ENCODE measurements at regions not wholly inside any gene's neighbourhood (a gene's known extent, or its start where the extent isn't known, plus 50 kb on each side); places are given as distances from the start of the nearest gene placed in this dataset.

DNA sequence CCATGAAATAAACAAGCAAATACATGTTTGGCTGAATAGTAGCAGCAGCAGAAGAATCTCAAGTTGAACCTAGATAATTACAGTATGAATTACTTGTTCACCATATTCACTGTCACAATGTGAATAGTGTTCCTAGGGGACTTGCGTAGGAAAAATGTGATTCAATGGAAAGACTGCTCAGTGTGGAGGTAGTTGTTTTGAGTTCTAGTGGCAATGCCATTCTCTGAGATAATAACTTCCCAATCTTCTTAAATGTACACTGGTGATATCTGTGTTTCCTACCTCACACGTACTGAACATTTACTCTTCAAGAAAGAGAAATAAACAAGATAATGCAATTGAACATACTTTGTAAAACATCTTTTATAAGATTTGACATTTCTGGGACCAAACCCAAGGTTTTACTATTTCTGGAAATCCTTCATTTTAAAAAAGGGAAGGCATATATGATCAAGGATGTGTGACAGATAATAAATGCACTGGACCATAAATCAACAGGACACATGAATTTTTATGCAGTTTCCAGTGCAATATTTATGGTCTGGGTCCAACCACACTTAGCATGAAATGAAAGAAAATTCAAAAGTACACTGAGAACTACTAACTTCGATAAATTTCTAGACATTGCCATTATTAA, 598.3 kb upstream of the ZNF385D start:
- TF ChIP-seq, protein P1, sequence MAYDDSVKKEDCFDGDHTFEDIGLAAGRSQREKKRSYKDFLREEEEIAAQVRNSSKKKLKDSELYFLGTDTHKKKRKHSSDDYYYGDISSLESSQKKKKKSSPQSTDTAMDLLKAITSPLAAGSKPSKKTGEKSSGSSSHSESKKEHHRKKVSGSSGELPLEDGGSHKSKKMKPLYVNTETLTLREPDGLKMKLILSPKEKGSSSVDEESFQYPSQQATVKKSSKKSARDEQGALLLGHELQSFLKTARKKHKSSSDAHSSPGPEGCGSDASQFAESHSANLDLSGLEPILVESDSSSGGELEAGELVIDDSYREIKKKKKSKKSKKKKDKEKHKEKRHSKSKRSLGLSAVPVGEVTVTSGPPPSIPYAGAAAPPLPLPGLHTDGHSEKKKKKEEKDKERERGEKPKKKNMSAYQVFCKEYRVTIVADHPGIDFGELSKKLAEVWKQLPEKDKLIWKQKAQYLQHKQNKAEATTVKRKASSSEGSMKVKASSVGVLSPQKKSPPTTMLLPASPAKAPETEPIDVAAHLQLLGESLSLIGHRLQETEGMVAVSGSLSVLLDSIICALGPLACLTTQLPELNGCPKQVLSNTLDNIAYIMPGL (CRISPR knock-in tag; IDR thresholded peaks at IDR 0.05) = no peak
- TF ChIP-seq USF1 (CRISPR knock-in tag; IDR thresholded peaks at IDR 0.05) (no peak), STAT6 (CRISPR knock-in tag; conservative IDR thresholded peaks at IDR 0.05; ENCODE audit: low read depth) (no peak), FOXP1 (CRISPR knock-in tag; IDR thresholded peaks at IDR 0.05; ENCODE audit: borderline replicate concordance) (no peak), GTF2I (CRISPR knock-in tag; conservative IDR thresholded peaks at IDR 0.05) (no peak), FOXJ3 (CRISPR knock-in tag; IDR thresholded peaks at IDR 0.05; ENCODE audit: borderline replicate concordance) (no peak), TEAD1 (CRISPR knock-in tag; IDR thresholded peaks at IDR 0.05) (no peak), CREM (CRISPR knock-in tag; IDR thresholded peaks at IDR 0.05) (no peak), NR2C2 (CRISPR knock-in tag; IDR thresholded peaks at IDR 0.05) (no peak)
- TF ChIP-seq, protein P2, sequence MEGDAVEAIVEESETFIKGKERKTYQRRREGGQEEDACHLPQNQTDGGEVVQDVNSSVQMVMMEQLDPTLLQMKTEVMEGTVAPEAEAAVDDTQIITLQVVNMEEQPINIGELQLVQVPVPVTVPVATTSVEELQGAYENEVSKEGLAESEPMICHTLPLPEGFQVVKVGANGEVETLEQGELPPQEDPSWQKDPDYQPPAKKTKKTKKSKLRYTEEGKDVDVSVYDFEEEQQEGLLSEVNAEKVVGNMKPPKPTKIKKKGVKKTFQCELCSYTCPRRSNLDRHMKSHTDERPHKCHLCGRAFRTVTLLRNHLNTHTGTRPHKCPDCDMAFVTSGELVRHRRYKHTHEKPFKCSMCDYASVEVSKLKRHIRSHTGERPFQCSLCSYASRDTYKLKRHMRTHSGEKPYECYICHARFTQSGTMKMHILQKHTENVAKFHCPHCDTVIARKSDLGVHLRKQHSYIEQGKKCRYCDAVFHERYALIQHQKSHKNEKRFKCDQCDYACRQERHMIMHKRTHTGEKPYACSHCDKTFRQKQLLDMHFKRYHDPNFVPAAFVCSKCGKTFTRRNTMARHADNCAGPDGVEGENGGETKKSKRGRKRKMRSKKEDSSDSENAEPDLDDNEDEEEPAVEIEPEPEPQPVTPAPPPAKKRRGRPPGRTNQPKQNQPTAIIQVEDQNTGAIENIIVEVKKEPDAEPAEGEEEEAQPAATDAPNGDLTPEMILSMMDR (IDR thresholded peaks at IDR 0.05) = no peak
- TF ChIP-seq, protein P3, sequence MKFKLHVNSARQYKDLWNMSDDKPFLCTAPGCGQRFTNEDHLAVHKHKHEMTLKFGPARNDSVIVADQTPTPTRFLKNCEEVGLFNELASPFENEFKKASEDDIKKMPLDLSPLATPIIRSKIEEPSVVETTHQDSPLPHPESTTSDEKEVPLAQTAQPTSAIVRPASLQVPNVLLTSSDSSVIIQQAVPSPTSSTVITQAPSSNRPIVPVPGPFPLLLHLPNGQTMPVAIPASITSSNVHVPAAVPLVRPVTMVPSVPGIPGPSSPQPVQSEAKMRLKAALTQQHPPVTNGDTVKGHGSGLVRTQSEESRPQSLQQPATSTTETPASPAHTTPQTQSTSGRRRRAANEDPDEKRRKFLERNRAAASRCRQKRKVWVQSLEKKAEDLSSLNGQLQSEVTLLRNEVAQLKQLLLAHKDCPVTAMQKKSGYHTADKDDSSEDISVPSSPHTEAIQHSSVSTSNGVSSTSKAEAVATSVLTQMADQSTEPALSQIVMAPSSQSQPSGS (CRISPR knock-in tag; IDR thresholded peaks at IDR 0.05; ENCODE audit: borderline replicate concordance, low read depth) = no peak
- TF ChIP-seq, protein P4, sequence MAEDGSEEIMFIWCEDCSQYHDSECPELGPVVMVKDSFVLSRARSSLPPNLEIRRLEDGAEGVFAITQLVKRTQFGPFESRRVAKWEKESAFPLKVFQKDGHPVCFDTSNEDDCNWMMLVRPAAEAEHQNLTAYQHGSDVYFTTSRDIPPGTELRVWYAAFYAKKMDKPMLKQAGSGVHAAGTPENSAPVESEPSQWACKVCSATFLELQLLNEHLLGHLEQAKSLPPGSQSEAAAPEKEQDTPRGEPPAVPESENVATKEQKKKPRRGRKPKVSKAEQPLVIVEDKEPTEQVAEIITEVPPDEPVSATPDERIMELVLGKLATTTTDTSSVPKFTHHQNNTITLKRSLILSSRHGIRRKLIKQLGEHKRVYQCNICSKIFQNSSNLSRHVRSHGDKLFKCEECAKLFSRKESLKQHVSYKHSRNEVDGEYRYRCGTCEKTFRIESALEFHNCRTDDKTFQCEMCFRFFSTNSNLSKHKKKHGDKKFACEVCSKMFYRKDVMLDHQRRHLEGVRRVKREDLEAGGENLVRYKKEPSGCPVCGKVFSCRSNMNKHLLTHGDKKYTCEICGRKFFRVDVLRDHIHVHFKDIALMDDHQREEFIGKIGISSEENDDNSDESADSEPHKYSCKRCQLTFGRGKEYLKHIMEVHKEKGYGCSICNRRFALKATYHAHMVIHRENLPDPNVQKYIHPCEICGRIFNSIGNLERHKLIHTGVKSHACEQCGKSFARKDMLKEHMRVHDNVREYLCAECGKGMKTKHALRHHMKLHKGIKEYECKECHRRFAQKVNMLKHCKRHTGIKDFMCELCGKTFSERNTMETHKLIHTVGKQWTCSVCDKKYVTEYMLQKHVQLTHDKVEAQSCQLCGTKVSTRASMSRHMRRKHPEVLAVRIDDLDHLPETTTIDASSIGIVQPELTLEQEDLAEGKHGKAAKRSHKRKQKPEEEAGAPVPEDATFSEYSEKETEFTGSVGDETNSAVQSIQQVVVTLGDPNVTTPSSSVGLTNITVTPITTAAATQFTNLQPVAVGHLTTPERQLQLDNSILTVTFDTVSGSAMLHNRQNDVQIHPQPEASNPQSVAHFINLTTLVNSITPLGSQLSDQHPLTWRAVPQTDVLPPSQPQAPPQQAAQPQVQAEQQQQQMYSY (CRISPR knock-in tag; IDR thresholded peaks at IDR 0.05) = no peak
- TF ChIP-seq, protein P5, sequence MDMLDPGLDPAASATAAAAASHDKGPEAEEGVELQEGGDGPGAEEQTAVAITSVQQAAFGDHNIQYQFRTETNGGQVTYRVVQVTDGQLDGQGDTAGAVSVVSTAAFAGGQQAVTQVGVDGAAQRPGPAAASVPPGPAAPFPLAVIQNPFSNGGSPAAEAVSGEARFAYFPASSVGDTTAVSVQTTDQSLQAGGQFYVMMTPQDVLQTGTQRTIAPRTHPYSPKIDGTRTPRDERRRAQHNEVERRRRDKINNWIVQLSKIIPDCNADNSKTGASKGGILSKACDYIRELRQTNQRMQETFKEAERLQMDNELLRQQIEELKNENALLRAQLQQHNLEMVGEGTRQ (CRISPR knock-in tag; IDR thresholded peaks at IDR 0.05) = no peak

All from WTC11 (cell line).